Stimulated activated CD8-positive, alpha-beta memory T cell treated with anti-CD3 and anti-CD28 coated beads, Interleukin-7, amount 100 ng/mL, for 1 hour (primary cell): ENCODE measurements at regions not wholly inside any gene's neighbourhood (a gene's known extent, or its start where the extent isn't known, plus 50 kb on each side); places are given as distances from the start of the nearest gene placed in this dataset.

Experiments used
- DNase-seq, 2 donors: peaks; one replicate each; pipeline ENCODE4 v3.0.0-alpha.2; 2020; ENCODE audit warnings: low read depth in 2 of 2

GRCh38 chr1:25104932-25105561, 127.3 kb downstream of the SYF2 start:
- no peak for DNase-seq

DNA sequence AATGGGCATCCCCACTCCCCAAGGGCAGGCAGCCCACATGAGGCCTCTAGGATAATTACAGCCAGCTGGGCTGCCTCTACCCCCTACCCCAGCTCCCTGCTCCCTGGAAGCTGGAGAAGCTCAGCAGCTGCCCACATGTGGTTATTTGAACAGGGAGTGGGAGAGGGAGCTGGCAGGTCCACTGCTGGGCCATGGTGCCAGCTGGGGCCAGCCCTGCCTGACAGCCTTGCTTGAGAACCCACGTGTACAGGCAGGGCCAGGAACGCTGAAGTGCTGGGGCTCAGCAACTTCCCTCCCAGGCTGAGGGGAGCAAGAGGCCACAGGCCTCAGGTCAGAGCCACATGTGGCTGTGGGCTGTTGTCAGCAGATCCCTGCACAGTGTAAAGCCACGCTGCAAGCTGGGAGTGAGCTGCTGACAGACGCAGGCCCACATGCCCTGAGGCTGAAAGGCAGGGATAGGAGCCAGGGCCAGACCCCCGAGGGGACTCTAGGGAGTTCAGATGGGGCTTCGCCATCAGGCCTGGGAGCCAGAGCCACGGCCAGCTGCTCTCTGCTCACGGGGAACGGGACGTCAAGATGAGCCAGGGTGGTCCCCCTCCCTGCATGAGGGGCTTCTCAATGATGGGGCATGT, 129.0 kb downstream of the SYF2 start:
- no peak for DNase-seq

- no peak for DNase-seq
These were observed 132.0 kb downstream of the SYF2 start for GRCh38 chr1:25100151-25100833.

GRCh38 chr1:25099343-25099951, 132.9 kb downstream of the SYF2 start:
- DNase-seq, result peak in 1 of 2 donors; percentile 14

DNA sequence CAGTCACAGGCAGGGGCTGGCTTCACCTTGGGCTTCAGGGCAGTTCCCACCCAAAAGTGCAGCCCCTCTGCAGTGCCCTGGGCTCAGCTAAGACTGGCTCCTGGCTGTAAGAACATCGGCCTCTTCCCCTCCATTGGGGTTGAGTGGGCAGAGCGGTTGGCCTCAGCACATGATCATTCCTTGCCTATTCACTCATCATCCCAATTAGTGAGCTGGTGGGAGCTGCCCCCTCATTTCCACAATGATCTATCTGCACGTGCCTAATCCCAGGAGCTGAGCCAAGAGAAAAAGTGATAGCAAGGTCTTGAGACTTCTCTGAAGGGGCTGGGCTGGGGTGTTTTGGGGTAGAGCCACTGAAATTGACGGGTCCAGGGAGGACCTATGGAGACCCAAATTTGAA, 133.6 kb downstream of the SYF2 start:
- DNase-seq, result no peak

GRCh38 chr1:25096307-25097150, 135.8 kb downstream of the SYF2 start:
- DNase-seq, result no peak

DNA sequence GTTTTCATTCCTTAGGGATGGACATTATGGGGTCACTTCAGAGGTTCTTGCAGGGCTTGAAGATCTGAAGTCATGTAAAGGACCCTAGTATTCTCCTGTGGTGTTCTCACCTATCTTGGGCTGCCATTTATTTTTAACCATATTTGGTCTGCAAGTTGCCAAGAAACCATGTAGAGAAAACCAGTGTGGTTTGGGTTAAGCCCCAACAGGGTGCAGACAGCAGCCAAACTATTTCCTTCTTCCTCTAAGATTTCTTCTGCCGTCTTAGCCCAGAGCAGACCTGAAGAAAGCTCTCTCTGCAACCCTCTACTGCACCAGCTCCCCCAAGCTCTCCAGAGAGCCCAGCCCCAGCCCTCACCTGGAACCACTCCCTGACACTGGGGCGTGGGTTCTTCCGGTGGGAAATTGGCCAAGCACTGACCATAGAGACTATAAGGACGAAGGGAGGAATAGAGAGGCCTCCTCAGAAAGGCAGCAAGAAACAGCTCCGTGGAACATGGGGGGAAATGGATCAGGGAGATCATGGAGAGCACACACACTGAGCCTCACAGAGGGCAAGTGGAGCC, 136.6 kb downstream of the SYF2 start:
- DNase-seq, result no peak

- no peak for DNase-seq
These were observed 137.3 kb downstream of the SYF2 start for GRCh38 chr1:25094995-25095394.

GRCh38 chr1:25094229-25094628, 138.1 kb downstream of the SYF2 start:
- no peak for DNase-seq

GRCh38 chr1:25091658-25092057, 140.6 kb downstream of the SYF2 start:
- DNase-seq, result no peak

GRCh38 chr1:25090707-25091422, 141.4 kb downstream of the SYF2 start:
- no peak for DNase-seq

GRCh38 chr1:25089772-25090171, 142.5 kb downstream of the SYF2 start:
- DNase-seq, result no peak

GRCh38 chr1:25088946-25089345, 143.4 kb downstream of the SYF2 start:
- DNase-seq, result no peak

- no peak for DNase-seq
These were observed 144.1 kb downstream of the SYF2 start for GRCh38 chr1:25088180-25088701.

DNA sequence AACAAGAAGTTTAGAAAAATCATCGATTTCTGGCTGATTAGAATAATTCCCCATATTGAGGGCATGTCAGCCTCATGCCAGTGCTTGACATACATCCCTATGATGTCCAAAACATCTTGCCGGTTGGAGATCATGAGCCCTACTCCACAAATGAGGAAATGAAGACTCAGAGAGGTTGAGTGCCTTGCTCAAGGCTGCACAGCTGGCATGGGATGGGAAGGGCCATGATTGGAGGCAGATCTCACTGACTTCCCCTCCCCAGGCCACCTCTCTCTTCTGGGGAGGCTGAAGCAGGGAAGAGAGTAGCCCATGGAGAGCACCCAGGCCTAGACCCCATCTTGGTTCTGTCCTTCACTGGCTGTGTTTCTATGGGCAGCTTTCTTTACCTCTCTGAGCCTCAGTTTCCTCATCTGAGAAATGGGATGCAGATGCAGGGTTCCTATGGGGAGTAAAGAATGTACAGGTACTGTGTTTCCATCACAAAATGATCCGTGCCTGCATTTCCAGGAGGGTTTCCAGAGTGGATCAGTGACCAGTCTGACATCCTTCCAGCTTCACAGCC, 145.7 kb downstream of the SYF2 start:
- DNase-seq, result no peak

- DNase-seq, result no peak
These were observed 147.9 kb downstream of the SYF2 start for GRCh38 chr1:25084407-25084806.

- DNase-seq, result no peak
These were observed 148.6 kb downstream of the SYF2 start for GRCh38 chr1:25083481-25084345.

DNA sequence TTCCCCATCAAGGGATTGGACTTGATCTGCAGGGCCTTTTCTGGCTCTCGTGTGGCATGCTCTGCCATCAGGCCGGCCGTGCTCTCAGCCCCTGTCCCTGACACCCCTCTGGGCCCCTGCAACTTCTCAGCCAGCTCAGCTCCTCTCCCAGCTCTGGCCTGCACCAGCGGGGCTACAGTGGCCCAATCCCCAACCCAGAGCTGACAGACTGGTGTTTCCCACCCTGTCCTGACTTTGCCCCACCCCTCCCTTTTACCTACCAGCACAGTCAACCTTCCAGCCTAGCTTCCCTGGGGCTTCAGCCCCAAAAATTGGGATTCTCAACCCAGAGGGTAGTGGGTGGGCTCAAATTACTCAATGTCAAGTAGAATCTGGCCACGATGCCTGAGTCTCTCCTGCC, 149.3 kb downstream of the SYF2 start:
- no peak for DNase-seq

DNA sequence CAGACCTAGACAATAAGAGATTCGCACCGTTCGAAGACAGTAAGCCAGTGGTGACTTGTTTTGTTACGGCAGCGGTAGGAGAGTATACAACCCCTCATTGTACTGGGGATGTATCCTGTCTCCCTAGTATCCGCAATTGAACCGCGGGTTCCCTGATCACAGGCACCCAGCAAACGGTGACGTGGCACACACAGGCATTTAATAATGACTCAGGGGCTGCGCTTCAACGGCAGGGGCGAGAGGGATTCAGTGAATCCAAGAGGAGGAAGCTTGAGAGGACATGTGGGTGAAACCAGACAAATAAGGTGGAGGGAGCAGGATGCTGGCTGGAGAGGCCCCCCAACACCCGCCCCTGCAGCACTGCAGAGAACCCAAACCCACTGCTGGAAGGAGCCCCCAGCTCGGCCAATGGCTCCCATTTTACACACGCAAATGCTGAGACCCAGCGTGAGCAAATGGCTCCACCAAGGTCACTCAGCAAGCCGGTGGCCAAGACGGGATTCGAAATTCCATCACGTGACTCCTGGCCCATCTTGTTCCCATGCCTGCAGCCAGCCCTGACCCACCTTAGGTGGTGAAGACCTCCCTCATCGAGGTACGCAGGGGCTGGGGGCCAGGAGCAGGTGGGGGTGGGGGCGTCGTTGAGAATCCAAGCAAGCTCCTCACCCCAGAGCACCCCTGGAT, 149.9 kb downstream of the SYF2 start:
- no peak for DNase-seq
